Left ventricle myocardium inferior (tissue), 1 donor: ENCODE measurements at regions not wholly inside any gene's neighbourhood (a gene's known extent, or its start where the extent isn't known, plus 50 kb on each side); places are given as distances from the start of the nearest gene placed in this dataset.
"Not testable (repeated sequence)": the region's sequence is repeated elsewhere in the genome, so short reads cannot be mapped to it uniquely, and the experiment has no call there.

ENCODE experiments used
- DNase-seq: peaks from one replicate; pipeline ENCODE4 v3.0.0-alpha.2; 2020
- H3K27ac ChIP-seq: fragments of 200-600 bp; replicated peaks from 2 replicates; pipeline ENCODE4 v1.8.0; 2021
- H3K27me3 ChIP-seq: fragments of 200-600 bp; 2 replicates; pipeline ENCODE4 v1.8.0; 2021; ENCODE audit warnings: low read depth
- H3K36me3 ChIP-seq: fragments of 200-600 bp; 2 replicates; pipeline ENCODE4 v1.8.0; 2021
- H3K4me1 ChIP-seq: fragments of 200-600 bp; 2 replicates; pipeline ENCODE4 v1.8.0; 2021
- H3K4me3 ChIP-seq: fragments of 200-600 bp; 2 replicates; pipeline ENCODE4 v1.8.0; 2021; ENCODE audit warnings: mild to moderate bottlenecking, moderate library complexity
- H3K9me3 ChIP-seq: fragments of 200-600 bp; replicated peaks from 2 replicates; pipeline ENCODE4 v1.8.0; 2021
- intact Hi-C: fragments of 100-400 bp; cut with micrococcal nuclease; formaldehyde crosslinking; loops from one replicate; pipeline ENCODE4 v1.11.0; 2022
- TF ChIP-seq, protein P1 (sequence below): fragments of 200-600 bp; IDR thresholded peaks from 2 replicates; pipeline ENCODE4 v1.8.0; 2021; ENCODE audit warnings: antibody characterized with exemption, mild to moderate bottlenecking, borderline replicate concordance
- donor health status: DM: no; HTN: yes; CAD: no; lungs with severe emphysema.

DNA sequence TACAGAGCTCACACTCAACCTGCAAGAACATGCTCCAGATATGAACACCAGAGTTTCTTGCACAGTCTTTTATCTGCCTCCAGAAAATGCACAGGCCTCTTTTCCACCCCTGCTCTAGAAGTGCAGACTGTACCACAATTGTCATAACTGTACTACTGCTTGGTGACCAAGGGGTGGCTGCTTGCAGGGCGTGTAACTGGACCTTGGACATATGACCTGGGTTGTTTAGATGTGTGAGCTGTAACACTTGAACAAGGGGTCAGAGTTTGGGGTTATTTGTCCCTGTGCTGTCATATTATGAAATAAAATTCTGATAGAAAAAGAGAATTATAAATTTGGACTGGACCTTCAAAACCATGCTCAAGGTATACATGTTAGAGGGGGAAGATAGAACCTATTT lies 1185.5 kb downstream of the FAM181B start:
- H3K27ac ChIP-seq, result no peak overlapping the region
- intact Hi-C loops, result no loop called here
- no peaks in the 10 kb centered on the region for H3K9me3 ChIP-seq
- no peak for DNase-seq
- no peak overlapping the region for H3K4me3 ChIP-seq
- no peaks in the 10 kb centered on the region for H3K36me3 ChIP-seq
- H3K4me1 ChIP-seq, result no peaks in the 10 kb centered on the region
- TF ChIP-seq, protein P1, sequence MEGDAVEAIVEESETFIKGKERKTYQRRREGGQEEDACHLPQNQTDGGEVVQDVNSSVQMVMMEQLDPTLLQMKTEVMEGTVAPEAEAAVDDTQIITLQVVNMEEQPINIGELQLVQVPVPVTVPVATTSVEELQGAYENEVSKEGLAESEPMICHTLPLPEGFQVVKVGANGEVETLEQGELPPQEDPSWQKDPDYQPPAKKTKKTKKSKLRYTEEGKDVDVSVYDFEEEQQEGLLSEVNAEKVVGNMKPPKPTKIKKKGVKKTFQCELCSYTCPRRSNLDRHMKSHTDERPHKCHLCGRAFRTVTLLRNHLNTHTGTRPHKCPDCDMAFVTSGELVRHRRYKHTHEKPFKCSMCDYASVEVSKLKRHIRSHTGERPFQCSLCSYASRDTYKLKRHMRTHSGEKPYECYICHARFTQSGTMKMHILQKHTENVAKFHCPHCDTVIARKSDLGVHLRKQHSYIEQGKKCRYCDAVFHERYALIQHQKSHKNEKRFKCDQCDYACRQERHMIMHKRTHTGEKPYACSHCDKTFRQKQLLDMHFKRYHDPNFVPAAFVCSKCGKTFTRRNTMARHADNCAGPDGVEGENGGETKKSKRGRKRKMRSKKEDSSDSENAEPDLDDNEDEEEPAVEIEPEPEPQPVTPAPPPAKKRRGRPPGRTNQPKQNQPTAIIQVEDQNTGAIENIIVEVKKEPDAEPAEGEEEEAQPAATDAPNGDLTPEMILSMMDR, result no peak
- H3K27me3 ChIP-seq, result no peaks in the 10 kb centered on the region

DNA sequence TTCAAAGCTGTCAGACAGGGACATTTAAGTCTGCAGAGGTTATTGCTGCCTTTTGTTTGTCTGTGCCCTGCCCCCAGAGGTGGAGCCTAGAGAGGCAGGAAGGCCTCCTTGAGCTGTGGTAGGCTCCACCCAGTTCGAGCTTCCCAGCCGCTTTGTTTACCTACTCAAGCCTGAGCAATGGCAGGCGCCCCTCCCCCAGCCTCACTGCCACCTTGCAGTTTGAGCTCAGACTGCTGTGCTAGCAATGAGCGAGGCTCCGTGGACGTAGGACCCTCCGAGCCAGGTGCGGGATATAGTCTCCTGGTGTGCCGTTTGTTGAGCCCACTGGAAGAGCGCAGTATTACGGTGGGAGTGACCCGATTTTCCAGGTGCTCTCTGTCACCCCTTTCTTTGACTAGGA lies 1193.9 kb downstream of the FAM181B start:
- H3K27ac ChIP-seq, H3K4me1 ChIP-seq, H3K36me3 ChIP-seq, H3K4me3 ChIP-seq, H3K27me3 ChIP-seq, intact Hi-C loops, DNase-seq: not testable (repeated sequence)
- H3K9me3 ChIP-seq, result peaks cover 15% of the 10 kb centered on the region

DNA sequence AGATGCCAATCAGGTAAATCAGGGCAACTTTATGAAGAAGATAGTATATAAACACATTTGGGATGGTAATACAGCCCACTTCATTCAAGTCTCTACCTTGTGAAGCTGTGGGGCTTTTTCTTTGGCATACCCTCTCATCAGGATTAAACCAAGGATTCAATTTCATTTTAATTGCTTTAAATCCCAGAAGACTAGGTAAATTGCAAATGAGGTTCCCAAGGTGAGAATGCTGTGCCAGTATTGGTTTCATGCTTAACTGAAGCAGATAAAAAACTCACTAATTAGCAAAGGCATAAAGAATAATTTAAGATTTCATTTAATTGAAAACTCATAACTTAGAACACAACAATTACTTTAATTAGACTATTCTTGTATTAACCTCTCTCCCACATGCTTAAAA lies 1218.1 kb downstream of the FAM181B start:
- Histone ChIP-seq H3K4me1 (no peaks in the 10 kb centered on the region), H3K27me3 (no peaks in the 10 kb centered on the region), H3K9me3 (peaks cover 9% of the 10 kb centered on the region), H3K27ac (no peak overlapping the region), H3K4me3 (no peak overlapping the region), H3K36me3 (no peaks in the 10 kb centered on the region)
- DNase-seq, result no peak
- intact Hi-C loops, result no loop called here
- TF ChIP-seq, protein P1, result no peak

DNA sequence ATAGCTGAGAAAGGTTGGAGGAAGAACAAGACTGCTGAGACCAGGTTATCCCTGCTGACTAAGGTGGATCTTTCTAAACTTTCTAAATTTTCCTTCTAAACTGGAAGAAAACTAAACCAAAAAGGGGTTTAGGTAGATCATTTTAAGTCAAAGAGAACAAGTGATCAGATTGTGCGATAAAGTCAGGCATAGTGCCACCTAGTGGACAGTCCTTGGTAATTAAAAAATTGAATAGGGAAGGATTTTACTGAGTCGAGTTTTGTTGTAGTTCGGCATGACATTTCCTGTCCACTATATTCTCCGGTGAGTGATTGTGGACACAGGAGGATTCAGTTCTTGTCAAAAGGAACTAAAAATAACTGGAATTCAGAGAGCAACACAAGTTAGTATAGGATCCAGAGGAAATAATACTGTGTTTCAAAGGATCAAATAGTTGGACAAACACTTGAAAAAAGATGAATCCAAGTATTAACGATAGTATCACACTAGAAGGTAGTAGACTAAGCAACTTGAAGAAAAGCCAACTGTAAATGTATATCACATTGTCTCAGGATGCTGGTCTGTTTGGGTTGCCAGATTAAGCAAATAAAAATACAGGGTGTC lies 1236.4 kb downstream of the FAM181B start:
- Histone ChIP-seq H3K4me1 (no peaks in the 10 kb centered on the region), H3K36me3 (no peaks in the 10 kb centered on the region), H3K9me3 (peaks cover 3% of the 10 kb centered on the region), H3K27ac (no peak overlapping the region), H3K4me3 (no peak overlapping the region), H3K27me3 (no peaks in the 10 kb centered on the region)
- intact Hi-C loops, result no loop called here
- TF ChIP-seq, protein P1, result peak; percentile 67
- no peak for DNase-seq

DNA sequence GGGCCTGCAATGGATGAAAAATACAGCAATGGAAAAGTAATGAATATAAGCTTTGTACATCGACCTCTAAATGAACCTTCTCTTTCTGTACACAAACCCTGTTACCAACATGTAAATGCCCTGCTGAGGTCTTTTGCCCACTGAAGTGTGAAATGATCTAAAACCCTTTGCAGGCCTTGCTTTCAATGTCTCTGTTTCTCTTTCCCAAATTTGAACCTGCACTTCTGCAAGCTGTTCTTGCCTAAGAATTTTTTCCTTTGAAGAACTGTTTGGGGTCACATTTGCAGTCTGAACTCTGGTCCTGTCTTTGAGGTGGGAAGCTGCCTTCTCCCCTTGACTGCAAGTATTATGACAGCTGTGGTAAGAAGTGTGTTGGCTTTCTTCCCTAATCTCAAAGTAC lies 1237.1 kb downstream of the FAM181B start:
- no peak for DNase-seq
- intact Hi-C loops, result no loop called here

DNA sequence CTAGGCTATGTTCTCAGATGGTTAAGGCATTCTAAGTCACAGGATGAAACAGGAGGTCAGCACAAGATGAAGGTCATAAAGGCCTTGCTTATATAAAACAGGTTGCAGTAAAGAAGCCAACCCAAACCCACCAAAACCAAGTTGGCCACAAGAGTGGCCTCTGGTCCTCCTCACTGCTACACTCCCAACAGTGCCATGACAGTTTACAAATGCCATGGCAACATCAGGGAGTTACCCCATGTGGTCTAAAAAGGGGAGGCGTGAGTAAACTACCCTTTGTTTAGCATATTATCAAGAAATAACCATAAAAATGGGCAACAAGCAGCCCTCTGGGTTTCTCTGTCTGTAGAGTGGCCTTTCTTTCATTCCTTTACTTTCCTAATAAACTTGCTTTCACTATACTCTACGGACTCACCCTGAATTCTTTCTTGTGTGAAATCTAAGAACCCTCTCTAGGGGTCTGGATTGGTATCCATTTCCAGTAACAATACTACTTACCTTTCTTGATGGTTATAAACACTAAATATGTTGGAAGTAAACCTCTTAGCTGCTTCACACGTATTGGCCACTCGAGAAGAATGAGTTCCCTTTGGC lies 1237.9 kb downstream of the FAM181B start:
- TF ChIP-seq, protein P1, result no peak
- Histone ChIP-seq H3K4me1 (no peaks in the 10 kb centered on the region), H3K4me3 (no peak overlapping the region), H3K27ac (no peak overlapping the region), H3K27me3 (no peaks in the 10 kb centered on the region), H3K9me3 (no peaks in the 10 kb centered on the region), H3K36me3 (no peaks in the 10 kb centered on the region)
- intact Hi-C loops, result no loop called here
- no peak for DNase-seq

More for the DNA sequence above, 1237.1 kb downstream of the FAM181B start:
- Histone ChIP-seq H3K27ac (no peak overlapping the region), H3K36me3 (no peaks in the 10 kb centered on the region), H3K4me1 (no peaks in the 10 kb centered on the region), H3K4me3 (no peak overlapping the region), H3K9me3 (no peaks in the 10 kb centered on the region), H3K27me3 (no peaks in the 10 kb centered on the region)
- TF ChIP-seq, protein P1, result no peak
